Naive thymus-derived CD4-positive, alpha-beta T cell (primary cell): ENCODE measurements at regions not wholly inside any gene's neighbourhood (a gene's known extent, or its start where the extent isn't known, plus 50 kb on each side); places are given as distances from the start of the nearest gene placed in this dataset.
A peak's percentile ranks its signal among the peaks of the same experiment; 100 is the strongest.

Source experiments
- ATAC-seq: fragments of 150-1000 bp; cut with Tn5 transposase; 2 replicates; pipeline ENCODE4 v1.10.0; 2021; ENCODE audit warnings: mild to moderate bottlenecking, moderate library complexity
- CTCF ChIA-PET: fragments of 350-600 bp; sonication (Branson Sonifier 250); formaldehyde crosslinking; loops from one replicate; lab custom pipeline; 2021; ENCODE audit warnings: antibody characterized with exemption; lab: Charles Lee
- POLR2A ChIA-PET: fragments of 350-600 bp; sonication (Branson Sonifier 250); formaldehyde crosslinking; loops from one replicate; lab custom pipeline; 2021; ENCODE audit warnings: antibody characterized with exemption, inconsistent platforms; lab: Charles Lee
- DNase-seq, 9 donors: peaks; one replicate each; pipeline versions ENCODE4 v3.0.0 to v3.0.0-alpha.2; 2020 to 2022; ENCODE audit warnings: mixed read lengths in 1 of 9
- H3K27ac ChIP-seq: one replicate; pipeline ENCODE4 v1.7.0; 2013; ENCODE audit warnings: mild to moderate bottlenecking, low read depth, low read length, moderate library complexity
- H3K27me3 ChIP-seq, 2 donors: one replicate each; pipeline ENCODE4 v1.7.0; 2013; ENCODE audit warnings: low read length in 2 of 2, mild to moderate bottlenecking in 2 of 2, moderate library complexity in 2 of 2; ENCODE audit not compliant: control insufficient read depth in 2 of 2, insufficient read depth in 2 of 2
- H3K36me3 ChIP-seq, 3 experiments: 1 replicate in 2 of 3; 2 replicates in 1 of 3; pipeline ENCODE4 v1.7.0; 2013; ENCODE audit warnings: low read length in 3 of 3, mild to moderate bottlenecking in 3 of 3, moderate library complexity in 1 of 3; ENCODE audit not compliant: insufficient read depth in 3 of 3, control insufficient read depth in 2 of 3
- H3K4me1 ChIP-seq, 2 donors: one replicate each; pipeline ENCODE4 v1.7.0; 2013; ENCODE audit warnings: low read length in 2 of 2, mild to moderate bottlenecking in 2 of 2, moderate library complexity in 1 of 2; ENCODE audit not compliant: control insufficient read depth in 2 of 2, insufficient read depth in 2 of 2
- H3K4me3 ChIP-seq: 2 replicates; pipeline ENCODE4 v1.7.0; 2013; ENCODE audit warnings: mild to moderate bottlenecking, low read length
- H3K9me3 ChIP-seq, 3 experiments: 1 replicate in 2 of 3; 2 replicates in 1 of 3; pipeline ENCODE4 v1.7.0; 2013; ENCODE audit warnings: low read length in 3 of 3; ENCODE audit not compliant: control insufficient read depth in 2 of 3
- H3K27ac Mint-ChIP-seq, 9 donors: one replicate each; pipeline ENCODE4 v1.8.0; 2020 to 2022; ENCODE audit warnings: mixed read lengths in 9 of 9, mild to moderate bottlenecking in 8 of 9, moderate library complexity in 5 of 9, inconsistent platforms in 2 of 9
- H3K27me3 Mint-ChIP-seq, 5 donors: one replicate each; pipeline ENCODE4 v1.8.0; 2021 to 2022; ENCODE audit warnings: mixed read lengths in 5 of 5, mild to moderate bottlenecking in 1 of 5
- H3K36me3 Mint-ChIP-seq, 5 donors: one replicate each; pipeline ENCODE4 v1.8.0; 2020 to 2022; ENCODE audit warnings: mixed read lengths in 5 of 5, mild to moderate bottlenecking in 3 of 5, inconsistent platforms in 1 of 5
- H3K4me1 Mint-ChIP-seq, 7 donors: one replicate each; pipeline ENCODE4 v1.8.0; 2020 to 2022; ENCODE audit warnings: mixed read lengths in 7 of 7, mild to moderate bottlenecking in 3 of 7, inconsistent platforms in 1 of 7
- H3K4me3 Mint-ChIP-seq, 10 donors: one replicate each; pipeline ENCODE4 v1.8.0; 2020 to 2022; ENCODE audit warnings: mild to moderate bottlenecking in 10 of 10, mixed read lengths in 10 of 10, moderate library complexity in 6 of 10, inconsistent platforms in 2 of 10
- H3K9me3 Mint-ChIP-seq, 11 donors: one replicate each; pipeline ENCODE4 v1.8.0; 2020 to 2022; ENCODE audit warnings: mixed read lengths in 11 of 11, mild to moderate bottlenecking in 4 of 11, inconsistent platforms in 1 of 11, moderate library complexity in 1 of 11
- intact Hi-C, 2 donors: fragments of 100-400 bp; cut with micrococcal nuclease; formaldehyde crosslinking; loops; one replicate each; pipeline ENCODE4 v1.15.1; 2023

GRCh38 chr18:39799006-39799405, 2156.0 kb upstream of the PIK3C3 start:
- Histone ChIP-seq H3K27me3 (no peaks in the 10 kb centered on the region), H3K27ac (no peak overlapping the region), H3K4me3 (no peak overlapping the region), H3K36me3 (no peaks in the 10 kb centered on the region), H3K4me1 (no peaks in the 10 kb centered on the region), H3K9me3 (peaks cover 0 to 6% (median 0%) of the 10 kb centered on the region in 3 experiments)
- peak overlapping the region in 7 of 10 donors; percentile 25 to 80 (median 70) for H3K4me3 Mint-ChIP-seq
- ChIA-PET POLR2A (no interaction called here), CTCF (no interaction called here)
- no peak for DNase-seq
- H3K27me3 Mint-ChIP-seq, result peaks cover 0 to 11% (median 7%) of the 10 kb centered on the region in 5 donors
- peaks cover 1 to 22% (median 6%) of the 10 kb centered on the region in 11 donors for H3K9me3 Mint-ChIP-seq
- H3K27ac Mint-ChIP-seq, result peak overlapping the region in 2 of 9 donors; percentile 56 to 69
- peaks cover 0 to 6% (median 0%) of the 10 kb centered on the region in 5 donors for H3K36me3 Mint-ChIP-seq
- no peak for ATAC-seq
- peaks cover 0 to 8% (median 0%) of the 10 kb centered on the region in 7 donors for H3K4me1 Mint-ChIP-seq
- intact Hi-C loops, result loop anchor here in 1 of 2 donors (10.0 kb wide), 1 partner anchor 64 kb away; no protein-coding TSS in a partner anchor

GRCh38 chr18:39796393-39796792, 2158.6 kb upstream of the PIK3C3 start:
- H3K4me3 Mint-ChIP-seq, result peak overlapping the region in 2 of 10 donors; percentile 3 to 45
- H3K27me3 Mint-ChIP-seq, result peaks cover 0 to 11% (median 7%) of the 10 kb centered on the region in 5 donors
- Histone ChIP-seq H3K36me3 (no peaks in the 10 kb centered on the region), H3K9me3 (peaks cover 0 to 1% (median 0%) of the 10 kb centered on the region in 3 experiments), H3K27me3 (no peaks in the 10 kb centered on the region), H3K4me3 (no peak overlapping the region), H3K4me1 (no peaks in the 10 kb centered on the region), H3K27ac (no peak overlapping the region)
- H3K27ac Mint-ChIP-seq, result peak overlapping the region in 2 of 9 donors; percentile 21 to 58
- ChIA-PET POLR2A (no interaction called here), CTCF (no interaction called here)
- H3K4me1 Mint-ChIP-seq, result peaks cover 0 to 8% (median 0%) of the 10 kb centered on the region in 7 donors
- H3K9me3 Mint-ChIP-seq, result peaks cover 1 to 20% (median 5%) of the 10 kb centered on the region in 11 donors
- peaks cover 0 to 4% (median 0%) of the 10 kb centered on the region in 5 donors for H3K36me3 Mint-ChIP-seq
- intact Hi-C loops, result loop anchor here in 1 of 2 donors (10.0 kb wide), 1 partner anchor 62 kb away; no protein-coding TSS in a partner anchor
- DNase-seq (no peak), ATAC-seq (no peak)

- peaks cover 0 to 6% (median 0%) of the 10 kb centered on the region in 7 donors for H3K4me1 Mint-ChIP-seq
- POLR2A ChIA-PET, result no interaction called here
- Histone ChIP-seq H3K27me3 (no peaks in the 10 kb centered on the region), H3K36me3 (no peaks in the 10 kb centered on the region), H3K27ac (no peak overlapping the region), H3K4me3 (no peak overlapping the region), H3K9me3 (no peaks in the 10 kb centered on the region), H3K4me1 (no peaks in the 10 kb centered on the region)
- H3K36me3 Mint-ChIP-seq, result peaks cover 0 to 4% (median 0%) of the 10 kb centered on the region in 5 donors
- DNase-seq (no peak), ATAC-seq (no peak)
- intact Hi-C loops, result loop anchor here in 1 of 2 donors (10.0 kb wide), 1 partner anchor 61 kb away; no protein-coding TSS in a partner anchor
- H3K9me3 Mint-ChIP-seq, result peaks cover 0 to 20% (median 5%) of the 10 kb centered on the region in 11 donors
- H3K27ac Mint-ChIP-seq, result peak overlapping the region in 1 of 9 donors; percentile 9
- CTCF ChIA-PET, result no interaction called here
- peaks cover 0 to 11% (median 7%) of the 10 kb centered on the region in 5 donors for H3K27me3 Mint-ChIP-seq
- peak overlapping the region in 2 of 10 donors; percentile 11 to 34 for H3K4me3 Mint-ChIP-seq
These were observed 2159.7 kb upstream of the PIK3C3 start for GRCh38 chr18:39795350-39795749.

- no peaks in the 10 kb centered on the region for H3K4me1 ChIP-seq
- ATAC-seq (no peak), DNase-seq (no peak)
- H3K36me3 ChIP-seq, result no peaks in the 10 kb centered on the region
- ChIA-PET CTCF (no interaction called here), POLR2A (no interaction called here)
- H3K27me3 Mint-ChIP-seq, result peaks cover 0 to 6% (median 3%) of the 10 kb centered on the region in 5 donors
- H3K27ac ChIP-seq, result no peak overlapping the region
- H3K27me3 ChIP-seq, result no peaks in the 10 kb centered on the region
- H3K9me3 ChIP-seq, result no peaks in the 10 kb centered on the region
- no peak overlapping the region for H3K4me3 ChIP-seq
- H3K9me3 Mint-ChIP-seq, result peaks cover 0 to 20% (median 3%) of the 10 kb centered on the region in 11 donors
- H3K4me3 Mint-ChIP-seq, result no peak overlapping the region
- H3K4me1 Mint-ChIP-seq, result peaks cover 0 to 6% (median 0%) of the 10 kb centered on the region in 7 donors
- intact Hi-C loops, result loop anchor here in 1 of 2 donors (10.0 kb wide), 1 partner anchor 59 kb away; no protein-coding TSS in a partner anchor
- H3K27ac Mint-ChIP-seq, result no peak overlapping the region
- peaks cover 0 to 3% (median 0%) of the 10 kb centered on the region in 5 donors for H3K36me3 Mint-ChIP-seq
These were observed 2161.4 kb upstream of the PIK3C3 start for GRCh38 chr18:39793609-39794008.

- H3K4me1 Mint-ChIP-seq, result no peaks in the 10 kb centered on the region
- ATAC-seq (no peak), DNase-seq (no peak)
- CTCF ChIA-PET, result no interaction called here
- no peaks in the 10 kb centered on the region for H3K9me3 ChIP-seq
- no peaks in the 10 kb centered on the region for H3K36me3 Mint-ChIP-seq
- no peak overlapping the region for H3K4me3 Mint-ChIP-seq
- H3K36me3 ChIP-seq, result no peaks in the 10 kb centered on the region
- no peaks in the 10 kb centered on the region for H3K4me1 ChIP-seq
- H3K27me3 Mint-ChIP-seq, result no peaks in the 10 kb centered on the region
- no peak overlapping the region for H3K4me3 ChIP-seq
- no peak overlapping the region for H3K27ac ChIP-seq
- no peak overlapping the region for H3K27ac Mint-ChIP-seq
- H3K27me3 ChIP-seq, result no peaks in the 10 kb centered on the region
- intact Hi-C loops, result no loop called here
- POLR2A ChIA-PET, result no interaction called here
- peaks cover 0 to 9% (median 0%) of the 10 kb centered on the region in 11 donors for H3K9me3 Mint-ChIP-seq
These were observed 2166.7 kb upstream of the PIK3C3 start for GRCh38 chr18:39788383-39788782.

GRCh38 chr18:39786477-39786876, 2168.6 kb upstream of the PIK3C3 start:
- Mint-ChIP-seq H3K4me3 (no peak overlapping the region), H3K9me3 (peaks cover 0 to 2% (median 0%) of the 10 kb centered on the region in 11 donors), H3K4me1 (no peaks in the 10 kb centered on the region), H3K36me3 (no peaks in the 10 kb centered on the region), H3K27me3 (no peaks in the 10 kb centered on the region), H3K27ac (no peak overlapping the region)
- no peaks in the 10 kb centered on the region for H3K36me3 ChIP-seq
- POLR2A ChIA-PET, result no interaction called here
- no peaks in the 10 kb centered on the region for H3K9me3 ChIP-seq
- no peak overlapping the region for H3K4me3 ChIP-seq
- CTCF ChIA-PET, result no interaction called here
- ATAC-seq (no peak), DNase-seq (no peak)
- no peak overlapping the region for H3K27ac ChIP-seq
- intact Hi-C loops, result no loop called here
- no peaks in the 10 kb centered on the region for H3K27me3 ChIP-seq
- H3K4me1 ChIP-seq, result no peaks in the 10 kb centered on the region

GRCh38 chr18:39784541-39784940, 2170.5 kb upstream of the PIK3C3 start:
- no peaks in the 10 kb centered on the region for H3K9me3 ChIP-seq
- no peak overlapping the region for H3K27ac ChIP-seq
- no peaks in the 10 kb centered on the region for H3K36me3 Mint-ChIP-seq
- H3K4me1 ChIP-seq, result no peaks in the 10 kb centered on the region
- H3K27me3 Mint-ChIP-seq, result no peaks in the 10 kb centered on the region
- no peaks in the 10 kb centered on the region for H3K27me3 ChIP-seq
- DNase-seq (no peak), ATAC-seq (no peak)
- H3K36me3 ChIP-seq, result no peaks in the 10 kb centered on the region
- no peak overlapping the region for H3K4me3 Mint-ChIP-seq
- CTCF ChIA-PET, result no interaction called here
- no peak overlapping the region for H3K4me3 ChIP-seq
- no peaks in the 10 kb centered on the region for H3K4me1 Mint-ChIP-seq
- POLR2A ChIA-PET, result no interaction called here
- H3K27ac Mint-ChIP-seq, result no peak overlapping the region
- peaks cover 0 to 2% (median 0%) of the 10 kb centered on the region in 11 donors for H3K9me3 Mint-ChIP-seq
- intact Hi-C loops, result no loop called here
